ENCODE measurements at regions not wholly inside any gene's neighbourhood (a gene's known extent, or its start where the extent isn't known, plus 50 kb on each side); places are given as distances from the start of the nearest gene placed in this dataset.

DNA sequence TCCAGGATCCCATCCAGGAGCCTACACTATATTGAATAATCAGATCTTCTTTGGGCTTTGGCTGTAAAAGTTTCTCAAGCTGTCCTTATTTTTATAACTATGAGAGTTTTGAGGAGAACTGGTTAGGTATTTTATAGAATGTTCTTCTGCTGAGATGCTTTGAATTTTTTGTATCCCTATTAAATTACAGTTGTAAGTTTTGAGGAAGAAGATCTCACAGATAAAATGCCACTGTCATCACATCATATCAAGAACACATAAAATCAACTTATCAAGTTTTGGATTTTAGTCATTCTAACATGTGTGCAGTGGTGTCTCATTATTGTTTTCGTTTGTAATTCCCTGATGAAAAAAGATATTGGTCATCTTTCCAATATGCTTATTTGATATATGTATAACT, 260.2 kb upstream of the COL3A1 start:
- no peaks in the 10 kb centered on the region for H3K9me3 ChIP-seq (ENCODE audit: insufficient read depth, low read length)
- H3K9me2 ChIP-seq (replicated peaks; ENCODE audit: insufficient read depth, low read length): no peaks in the 10 kb centered on the region
- no peaks in the 10 kb centered on the region for H3K27me3 ChIP-seq (ENCODE audit: low read length)
- no peaks in the 10 kb centered on the region for H3K36me3 ChIP-seq (ENCODE audit: low read length)
- no peaks in the 10 kb centered on the region for H3K79me2 ChIP-seq (ENCODE audit: insufficient read depth, low read length)
- H3K4me2 ChIP-seq (ENCODE audit: low read depth, low read length, poor library complexity, severe bottlenecking): no peak overlapping the region
- H4K20me1 ChIP-seq (ENCODE audit: low read depth, low read length): no peaks in the 10 kb centered on the region
- no peak overlapping the region for H2AFZ ChIP-seq (ENCODE audit: low read depth, low read length, severe bottlenecking)
- no peak overlapping the region for H3K4me3 ChIP-seq (ENCODE audit: insufficient read depth, low read length, poor library complexity, severe bottlenecking)
- H3K9ac ChIP-seq (ENCODE audit: low read length): no peak overlapping the region
- H3F3A ChIP-seq (ENCODE audit: insufficient read depth): no peaks in the 10 kb centered on the region
- no peak overlapping the region for H3K27ac ChIP-seq (ENCODE audit: low read depth, low read length)
- TF ChIP-seq, protein P1, sequence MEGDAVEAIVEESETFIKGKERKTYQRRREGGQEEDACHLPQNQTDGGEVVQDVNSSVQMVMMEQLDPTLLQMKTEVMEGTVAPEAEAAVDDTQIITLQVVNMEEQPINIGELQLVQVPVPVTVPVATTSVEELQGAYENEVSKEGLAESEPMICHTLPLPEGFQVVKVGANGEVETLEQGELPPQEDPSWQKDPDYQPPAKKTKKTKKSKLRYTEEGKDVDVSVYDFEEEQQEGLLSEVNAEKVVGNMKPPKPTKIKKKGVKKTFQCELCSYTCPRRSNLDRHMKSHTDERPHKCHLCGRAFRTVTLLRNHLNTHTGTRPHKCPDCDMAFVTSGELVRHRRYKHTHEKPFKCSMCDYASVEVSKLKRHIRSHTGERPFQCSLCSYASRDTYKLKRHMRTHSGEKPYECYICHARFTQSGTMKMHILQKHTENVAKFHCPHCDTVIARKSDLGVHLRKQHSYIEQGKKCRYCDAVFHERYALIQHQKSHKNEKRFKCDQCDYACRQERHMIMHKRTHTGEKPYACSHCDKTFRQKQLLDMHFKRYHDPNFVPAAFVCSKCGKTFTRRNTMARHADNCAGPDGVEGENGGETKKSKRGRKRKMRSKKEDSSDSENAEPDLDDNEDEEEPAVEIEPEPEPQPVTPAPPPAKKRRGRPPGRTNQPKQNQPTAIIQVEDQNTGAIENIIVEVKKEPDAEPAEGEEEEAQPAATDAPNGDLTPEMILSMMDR (IDR thresholded peaks at IDR 0.05; ENCODE audit: insufficient read depth, low read length, poor library complexity, severe bottlenecking): no peak
- no peak for TF ChIP-seq EZH2phosphoT487 (conservative IDR thresholded peaks at IDR 0.05; ENCODE audit: low read length)

DNA sequence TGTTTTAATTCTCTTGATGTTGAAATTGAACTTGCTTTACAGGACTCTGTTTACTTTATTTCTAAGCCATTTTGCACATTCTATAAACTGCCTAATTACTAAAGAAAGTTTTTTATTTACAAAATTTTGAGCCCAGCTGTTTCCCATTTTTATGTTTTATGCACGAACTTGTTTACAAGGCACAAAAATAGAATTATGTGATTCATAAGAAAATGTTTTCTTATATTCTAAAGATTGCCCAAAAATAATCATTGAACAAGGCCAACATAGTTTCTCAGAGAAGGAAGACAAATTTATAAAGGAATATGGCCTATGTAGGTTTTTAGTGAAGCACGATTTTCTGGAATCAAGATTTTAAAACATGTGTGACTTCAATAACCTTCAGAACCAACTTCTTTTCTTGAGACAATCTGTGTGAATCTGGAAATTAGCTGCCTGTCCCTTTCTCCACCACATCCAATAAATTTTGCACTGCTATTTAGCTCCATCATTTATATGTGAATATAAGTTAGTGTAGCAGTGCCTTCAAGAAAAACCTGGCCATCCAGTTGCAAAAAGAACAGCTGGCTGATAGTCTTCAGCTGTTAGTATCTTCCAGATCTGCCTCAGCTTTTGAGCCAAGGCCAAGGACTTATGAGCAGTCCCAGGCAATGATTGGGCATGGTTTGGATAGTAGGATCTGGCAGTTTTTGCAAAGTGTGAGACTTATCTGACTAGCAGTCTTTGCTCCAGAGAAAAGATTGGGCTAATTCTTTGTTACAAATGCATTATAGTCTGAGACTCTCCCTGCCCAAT, 253.2 kb upstream of the COL3A1 start:
- no peaks in the 10 kb centered on the region for H3K9me2 ChIP-seq (replicated peaks; ENCODE audit: insufficient read depth, low read length)
- no peak overlapping the region for H3K27ac ChIP-seq (ENCODE audit: low read depth, low read length)
- H3K9me3 ChIP-seq (ENCODE audit: insufficient read depth, low read length): no peaks in the 10 kb centered on the region
- no peak overlapping the region for H3K4me3 ChIP-seq (ENCODE audit: insufficient read depth, low read length, poor library complexity, severe bottlenecking)
- no peak overlapping the region for H3K9ac ChIP-seq (ENCODE audit: low read length)
- H3F3A ChIP-seq (ENCODE audit: insufficient read depth): no peaks in the 10 kb centered on the region
- no peaks in the 10 kb centered on the region for H3K27me3 ChIP-seq (ENCODE audit: low read length)
- no peak for TF ChIP-seq EZH2phosphoT487 (conservative IDR thresholded peaks at IDR 0.05; ENCODE audit: low read length)
- TF ChIP-seq, protein P1 (IDR thresholded peaks at IDR 0.05; ENCODE audit: insufficient read depth, low read length, poor library complexity, severe bottlenecking): no peak
- H3K36me3 ChIP-seq (ENCODE audit: low read length): no peaks in the 10 kb centered on the region
- H3K79me2 ChIP-seq (ENCODE audit: insufficient read depth, low read length): no peaks in the 10 kb centered on the region
- no peaks in the 10 kb centered on the region for H4K20me1 ChIP-seq (ENCODE audit: low read depth, low read length)
- no peak overlapping the region for H2AFZ ChIP-seq (ENCODE audit: low read depth, low read length, severe bottlenecking)
- H3K4me2 ChIP-seq (ENCODE audit: low read depth, low read length, poor library complexity, severe bottlenecking): no peak overlapping the region

DNA sequence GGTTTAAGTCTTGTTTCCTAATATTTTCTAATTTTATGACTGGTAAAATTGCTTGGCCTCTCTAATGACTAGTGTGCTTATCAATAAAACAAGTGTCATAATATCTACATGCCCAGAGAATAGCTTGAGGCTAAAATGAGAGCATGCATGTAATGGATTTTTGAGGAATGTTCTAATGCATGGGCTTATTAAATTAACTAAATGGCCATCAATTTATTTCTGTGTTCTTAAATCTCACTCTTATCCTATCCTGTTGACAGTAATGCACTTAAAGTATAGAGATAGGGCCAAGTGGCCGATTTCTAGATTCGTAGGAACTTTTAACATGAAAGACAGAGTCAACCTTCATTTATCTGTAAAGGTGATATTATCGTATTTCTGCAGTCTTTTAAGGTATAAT, 252.4 kb upstream of the COL3A1 start:
- Histone ChIP-seq H3K79me2 (ENCODE audit: insufficient read depth, low read length) (no peaks in the 10 kb centered on the region), H3F3A (ENCODE audit: insufficient read depth) (no peaks in the 10 kb centered on the region), H3K27me3 (ENCODE audit: low read length) (no peaks in the 10 kb centered on the region), H3K4me2 (ENCODE audit: low read depth, low read length, poor library complexity, severe bottlenecking) (no peak overlapping the region), H3K9me2 (replicated peaks; ENCODE audit: insufficient read depth, low read length) (no peaks in the 10 kb centered on the region), H4K20me1 (ENCODE audit: low read depth, low read length) (no peaks in the 10 kb centered on the region), H3K27ac (ENCODE audit: low read depth, low read length) (no peak overlapping the region), H3K4me3 (ENCODE audit: insufficient read depth, low read length, poor library complexity, severe bottlenecking) (no peak overlapping the region), H3K9ac (ENCODE audit: low read length) (no peak overlapping the region), H2AFZ (ENCODE audit: low read depth, low read length, severe bottlenecking) (no peak overlapping the region), H3K9me3 (ENCODE audit: insufficient read depth, low read length) (no peaks in the 10 kb centered on the region), H3K36me3 (ENCODE audit: low read length) (no peaks in the 10 kb centered on the region)
- TF ChIP-seq EZH2phosphoT487 (conservative IDR thresholded peaks at IDR 0.05; ENCODE audit: low read length): no peak
- TF ChIP-seq, protein P1 (IDR thresholded peaks at IDR 0.05; ENCODE audit: insufficient read depth, low read length, poor library complexity, severe bottlenecking): no peak

All from SU-DHL-6 (cell line).